ENCODE measurements at regions not wholly inside any gene's neighbourhood (a gene's known extent, or its start where the extent isn't known, plus 50 kb on each side); places are given as distances from the start of the nearest gene placed in this dataset.

- Mint-ChIP-seq H3K9me3 (no peaks in the 10 kb centered on the region), H3K27me3 (ENCODE audit: low read depth in 2 of 2) (peaks cover 0 to 4% of the 10 kb centered on the region in 2 donors), H3K36me3 (no peaks in the 10 kb centered on the region), H3K4me1 (no peaks in the 10 kb centered on the region), H3K4me3 (no peak overlapping the region), H3K27ac (no peak overlapping the region)
- DNase-seq, result no peak
- no peaks in the 10 kb centered on the region for H3K27me3 ChIP-seq (ENCODE audit: control insufficient read depth, insufficient read depth, low read length)
- no peak overlapping the region for H3K27ac ChIP-seq (ENCODE audit: low read length)
- no peaks in the 10 kb centered on the region for H3K36me3 ChIP-seq (ENCODE audit: control insufficient read depth, insufficient read depth, low read length)
- intact Hi-C loops (cut with micrococcal nuclease), result no loop called here
- H3K4me1 ChIP-seq (ENCODE audit: control insufficient read depth, insufficient read depth, low read length), result no peaks in the 10 kb centered on the region
- no peak overlapping the region for H3K4me3 ChIP-seq (ENCODE audit: low read length)
- no peak for TF ChIP-seq CTCF (IDR thresholded peaks at IDR 0.05)
- no peaks in the 10 kb centered on the region for H3K9me3 ChIP-seq (ENCODE audit: control insufficient read depth, insufficient read depth, low read length)
- 91% methylated on average over 4 of the region's 4 CpGs for WGBS (ENCODE audit: insufficient coverage)
- ATAC-seq, result no peak
Measured at GRCh38 chr10:44822966-44823365, 88.2 kb upstream of the TMEM72 start.

- Mint-ChIP-seq H3K36me3 (no peaks in the 10 kb centered on the region), H3K27me3 (ENCODE audit: low read depth in 2 of 2) (peaks cover 0 to 4% of the 10 kb centered on the region in 2 donors), H3K27ac (no peak overlapping the region), H3K9me3 (no peaks in the 10 kb centered on the region), H3K4me3 (no peak overlapping the region), H3K4me1 (no peaks in the 10 kb centered on the region)
- intact Hi-C loops (cut with micrococcal nuclease), result no loop called here
- Histone ChIP-seq H3K36me3 (ENCODE audit: control insufficient read depth, insufficient read depth, low read length) (no peaks in the 10 kb centered on the region), H3K27me3 (ENCODE audit: control insufficient read depth, insufficient read depth, low read length) (no peaks in the 10 kb centered on the region), H3K4me3 (ENCODE audit: low read length) (no peak overlapping the region), H3K9me3 (ENCODE audit: control insufficient read depth, insufficient read depth, low read length) (no peaks in the 10 kb centered on the region), H3K4me1 (ENCODE audit: control insufficient read depth, insufficient read depth, low read length) (no peaks in the 10 kb centered on the region), H3K27ac (ENCODE audit: low read length) (no peak overlapping the region)
- ATAC-seq, result no peak
- no peak for DNase-seq
- WGBS (ENCODE audit: insufficient coverage), result 77% methylated on average over 4 of the region's 4 CpGs
- no peak for TF ChIP-seq CTCF (IDR thresholded peaks at IDR 0.05)
Measured at GRCh38 chr10:44824607-44825006, 86.5 kb upstream of the TMEM72 start.

- ATAC-seq, result no peak
- H3K4me1 Mint-ChIP-seq, result no peaks in the 10 kb centered on the region
- H3K4me3 Mint-ChIP-seq, result no peak overlapping the region
Measured at GRCh38 chr10:44827431-44828006, 83.6 kb upstream of the TMEM72 start.

More at GRCh38 chr10:44827431-44828006, 83.6 kb upstream of the TMEM72 start:
- H3K4me3 ChIP-seq (ENCODE audit: low read length), result no peak overlapping the region
- Mint-ChIP-seq H3K27me3 (ENCODE audit: low read depth in 2 of 2) (peaks cover 6 to 11% of the 10 kb centered on the region in 2 donors), H3K36me3 (no peaks in the 10 kb centered on the region), H3K9me3 (no peaks in the 10 kb centered on the region), H3K27ac (no peak overlapping the region)
- intact Hi-C loops (cut with micrococcal nuclease), result no loop called here
- H3K36me3 ChIP-seq (ENCODE audit: control insufficient read depth, insufficient read depth, low read length), result no peaks in the 10 kb centered on the region
- no peak for DNase-seq
- WGBS (ENCODE audit: insufficient coverage), result 89% methylated on average over 13 of the region's 13 CpGs
- H3K27ac ChIP-seq (ENCODE audit: low read length), result no peak overlapping the region
- TF ChIP-seq CTCF (IDR thresholded peaks at IDR 0.05), result no peak
- H3K9me3 ChIP-seq (ENCODE audit: control insufficient read depth, insufficient read depth, low read length), result no peaks in the 10 kb centered on the region
- H3K27me3 ChIP-seq (ENCODE audit: control insufficient read depth, insufficient read depth, low read length), result no peaks in the 10 kb centered on the region
- H3K4me1 ChIP-seq (ENCODE audit: control insufficient read depth, insufficient read depth, low read length), result no peaks in the 10 kb centered on the region

Data from natural killer cell (primary cell).